Trophoblast cell (in vitro differentiated cells and primary cell): ENCODE measurements at regions not wholly inside any gene's neighbourhood (a gene's known extent, or its start where the extent isn't known, plus 50 kb on each side); places are given as distances from the start of the nearest gene placed in this dataset.

ENCODE experiments used
- DNase-seq, 2 donors: peaks; one replicate each; pipeline ENCODE4 v3.0.0-alpha.2; 2016
- H2AFZ ChIP-seq: 2 replicates; pipeline ENCODE4 v1.6.1; 2013; ENCODE audit warnings: low read length, moderate library complexity, mild to moderate bottlenecking; ENCODE audit not compliant: insufficient read depth, poor library complexity
- H2AK5ac ChIP-seq: 2 replicates; pipeline ENCODE4 v1.6.1; 2013; ENCODE audit warnings: mild to moderate bottlenecking, low read length
- H2BK120ac ChIP-seq: 2 replicates; pipeline ENCODE4 v1.6.1; 2013; ENCODE audit warnings: low read length, mild to moderate bottlenecking, moderate library complexity; ENCODE audit not compliant: insufficient read depth, poor library complexity
- H2BK12ac ChIP-seq: 2 replicates; pipeline ENCODE4 v1.6.1; 2013; ENCODE audit warnings: mild to moderate bottlenecking, low read length, moderate library complexity
- H2BK5ac ChIP-seq: 2 replicates; pipeline ENCODE4 v1.6.1; 2013; ENCODE audit warnings: low read length, low read depth, moderate library complexity, mild to moderate bottlenecking; ENCODE audit not compliant: poor library complexity
- H3K14ac ChIP-seq: 2 replicates; pipeline ENCODE4 v1.6.1; 2013; ENCODE audit warnings: mild to moderate bottlenecking, low read length
- H3K18ac ChIP-seq: 2 replicates; pipeline ENCODE4 v1.6.1; 2013; ENCODE audit warnings: mild to moderate bottlenecking, low read length
- H3K23ac ChIP-seq: 2 replicates; pipeline ENCODE4 v1.6.1; 2013; ENCODE audit warnings: low read length
- H3K27ac ChIP-seq: 2 replicates; pipeline ENCODE4 v1.5.1; 2013; ENCODE audit warnings: low read depth, mild to moderate bottlenecking, inconsistent platforms, low read length, moderate library complexity
- H3K27me3 ChIP-seq: 2 replicates; pipeline ENCODE4 v1.6.1; 2013; ENCODE audit warnings: inconsistent platforms, mild to moderate bottlenecking, low read length, moderate library complexity; ENCODE audit not compliant: insufficient read depth
- H3K36me3 ChIP-seq, 2 experiments: 1 replicate in 1 of 2; 2 replicates in 1 of 2; pipeline ENCODE4 v1.6.1; 2013; ENCODE audit warnings: low read length in 2 of 2, mild to moderate bottlenecking in 2 of 2, moderate library complexity in 1 of 2; ENCODE audit not compliant: insufficient read depth in 2 of 2, control insufficient read depth in 1 of 2
- H3K4ac ChIP-seq: 2 replicates; pipeline ENCODE4 v1.6.1; 2013; ENCODE audit warnings: low read depth, mild to moderate bottlenecking, low read length, moderate library complexity
- H3K4me1 ChIP-seq, 2 experiments: 1 replicate in 1 of 2; 2 replicates in 1 of 2; pipeline ENCODE4 v1.6.1; 2013; ENCODE audit warnings: low read length in 2 of 2, mild to moderate bottlenecking in 2 of 2, moderate library complexity in 1 of 2; ENCODE audit not compliant: insufficient read depth in 2 of 2, control insufficient read depth in 1 of 2
- H3K4me2 ChIP-seq: 2 replicates; pipeline ENCODE4 v1.6.1; 2013; ENCODE audit warnings: inconsistent platforms, mild to moderate bottlenecking, low read length, moderate library complexity
- H3K4me3 ChIP-seq: 2 replicates; pipeline ENCODE4 v1.5.1; 2013; ENCODE audit warnings: mild to moderate bottlenecking, low read depth, low read length, inconsistent platforms
- H3K79me1 ChIP-seq: one replicate; pipeline ENCODE4 v1.6.1; 2013; ENCODE audit warnings: low read length
- H3K79me2 ChIP-seq: 2 replicates; pipeline ENCODE4 v1.6.1; 2013; ENCODE audit warnings: low read length, mild to moderate bottlenecking; ENCODE audit not compliant: control insufficient read depth, insufficient read depth, poor library complexity
- H3K9ac ChIP-seq: 2 replicates; pipeline ENCODE4 v1.6.1; 2013; ENCODE audit warnings: mild to moderate bottlenecking, low read length
- H3K9me3 ChIP-seq: 2 replicates; pipeline ENCODE4 v1.6.1; 2013; ENCODE audit warnings: low read depth, mild to moderate bottlenecking, control low read depth, inconsistent platforms, low read length; ENCODE audit not compliant: insufficient read depth
- H4K12ac ChIP-seq: 2 replicates; pipeline ENCODE4 v1.6.1; 2013; ENCODE audit warnings: low read depth, mild to moderate bottlenecking, low read length, moderate library complexity
- H4K8ac ChIP-seq: 2 replicates; pipeline ENCODE4 v1.6.1; 2013; ENCODE audit warnings: low read depth, mild to moderate bottlenecking, low read length, moderate library complexity
- H4K91ac ChIP-seq: one replicate; pipeline ENCODE4 v1.6.1; 2013; ENCODE audit warnings: low read depth, mild to moderate bottlenecking, low read length, moderate library complexity
- WGBS: extraction: QIAGEN DNeasy Blood & Tissue Kit; methylation state at CpG from one replicate; pipeline ENCODE4 v1.1.7; 2013; ENCODE audit warnings: missing lambda C conversion rate; ENCODE audit not compliant: insufficient read length, insufficient coverage; ENCODE audit errors: extremely low coverage; 5-methylcytosine and 5-hydroxymethylcytosine counted together

GRCh38 chr11:15370495-15371147, 255.9 kb downstream of the INSC start:
- Histone ChIP-seq H3K27ac (no peak overlapping the region), H4K12ac (no peak overlapping the region), H3K4me1 (no peaks in the 10 kb centered on the region), H3K9me3 (no peaks in the 10 kb centered on the region), H2BK12ac (no peak overlapping the region), H2BK120ac (no peak overlapping the region), H3K18ac (no peak overlapping the region), H2AK5ac (no peak overlapping the region), H3K23ac (no peak overlapping the region), H3K4me3 (no peak overlapping the region), H3K27me3 (no peaks in the 10 kb centered on the region), H3K4ac (no peak overlapping the region), H3K79me2 (no peaks in the 10 kb centered on the region), H4K91ac (no peak overlapping the region), H2AFZ (no peak overlapping the region), H3K14ac (no peak overlapping the region), H3K36me3 (no peaks in the 10 kb centered on the region), H2BK5ac (no peak overlapping the region), H3K4me2 (no peak overlapping the region), H4K8ac (no peak overlapping the region), H3K79me1 (no peaks in the 10 kb centered on the region), H3K9ac (no peak overlapping the region)
- WGBS, result no CpG with 5 or more reads among the region's 5 CpGs
- no peak for DNase-seq

DNA sequence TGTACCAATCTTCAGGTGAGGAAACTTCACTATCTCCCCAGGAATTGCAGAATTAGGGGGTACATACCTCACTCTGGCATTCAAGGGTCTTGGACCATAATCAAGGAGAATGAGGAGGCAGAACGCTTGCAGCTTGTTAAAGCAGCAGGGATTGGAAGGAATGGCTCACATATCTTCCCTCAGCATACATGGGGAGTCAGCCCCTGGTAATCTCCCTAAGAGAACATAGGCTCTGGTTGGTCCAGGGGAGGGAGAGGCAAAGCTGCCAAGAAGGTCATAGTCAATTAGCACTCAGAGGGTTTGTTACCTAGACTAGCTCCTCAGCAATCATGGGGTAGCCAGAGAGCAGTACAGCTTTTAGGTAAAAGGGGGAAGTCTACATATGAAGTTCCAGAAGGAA, 256.8 kb downstream of the INSC start:
- H2AFZ ChIP-seq, result no peak overlapping the region
- H3K79me1 ChIP-seq, result no peaks in the 10 kb centered on the region
- no peaks in the 10 kb centered on the region for H3K27me3 ChIP-seq
- DNase-seq, result no peak
- no peak overlapping the region for H3K18ac ChIP-seq
- no peak overlapping the region for H3K4ac ChIP-seq
- no peak overlapping the region for H3K23ac ChIP-seq
- H2BK12ac ChIP-seq, result no peak overlapping the region
- no peak overlapping the region for H2AK5ac ChIP-seq
- H4K91ac ChIP-seq, result no peak overlapping the region
- H2BK5ac ChIP-seq, result no peak overlapping the region
- H3K36me3 ChIP-seq, result no peaks in the 10 kb centered on the region
- no peaks in the 10 kb centered on the region for H3K9me3 ChIP-seq
- H3K4me2 ChIP-seq, result no peak overlapping the region
- no peak overlapping the region for H2BK120ac ChIP-seq
- H4K8ac ChIP-seq, result no peak overlapping the region
- H3K4me1 ChIP-seq, result no peaks in the 10 kb centered on the region
- no peak overlapping the region for H3K9ac ChIP-seq
- H3K4me3 ChIP-seq, result no peak overlapping the region
- no peak overlapping the region for H4K12ac ChIP-seq
- WGBS, result no CpG with 5 or more reads among the region's 1 CpG
- no peaks in the 10 kb centered on the region for H3K79me2 ChIP-seq
- H3K14ac ChIP-seq, result no peak overlapping the region
- no peak overlapping the region for H3K27ac ChIP-seq

DNA sequence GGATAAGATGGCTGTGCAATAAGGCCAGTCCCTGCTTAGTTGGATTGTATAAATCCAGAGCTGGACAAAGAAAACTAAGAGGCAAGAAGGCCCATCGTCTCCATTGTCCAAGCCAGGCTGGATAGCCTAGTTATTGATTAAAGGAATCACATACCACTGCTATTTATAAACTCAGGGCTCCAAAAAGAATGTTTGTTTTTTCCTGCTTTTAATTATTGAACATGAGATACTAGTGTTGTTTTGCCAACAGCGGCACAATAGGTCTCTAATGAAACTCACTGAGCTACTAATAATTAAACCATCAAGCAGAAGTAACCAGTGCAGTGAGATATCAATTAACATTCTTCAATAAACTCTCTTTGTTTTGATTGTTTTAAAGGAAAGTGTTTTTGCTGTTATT, 259.7 kb downstream of the INSC start:
- H3K27me3 ChIP-seq, result no peaks in the 10 kb centered on the region

GRCh38 chr11:15378941-15379340, 264.2 kb downstream of the INSC start:
- Histone ChIP-seq H4K12ac (no peak overlapping the region), H2BK120ac (no peak overlapping the region), H3K27me3 (no peaks in the 10 kb centered on the region), H3K14ac (no peak overlapping the region), H3K18ac (no peak overlapping the region), H3K4me1 (no peaks in the 10 kb centered on the region), H3K23ac (no peak overlapping the region), H2AK5ac (no peak overlapping the region), H3K4ac (no peak overlapping the region), H3K79me2 (no peaks in the 10 kb centered on the region), H4K91ac (no peak overlapping the region), H3K9me3 (peaks cover 8% of the 10 kb centered on the region), H3K9ac (no peak overlapping the region), H2BK12ac (no peak overlapping the region), H3K27ac (no peak overlapping the region), H2BK5ac (no peak overlapping the region), H3K4me3 (no peak overlapping the region), H4K8ac (no peak overlapping the region), H3K79me1 (no peaks in the 10 kb centered on the region), H2AFZ (no peak overlapping the region), H3K36me3 (no peaks in the 10 kb centered on the region), H3K4me2 (no peak overlapping the region)
- no peak for DNase-seq
- WGBS, result no CpG with 5 or more reads among the region's 2 CpGs

More for the DNA sequence above, 259.7 kb downstream of the INSC start:
- DNase-seq, result no peak
- Histone ChIP-seq H3K14ac (no peak overlapping the region), H3K79me1 (no peaks in the 10 kb centered on the region), H4K91ac (no peak overlapping the region), H3K9me3 (peaks cover 8% of the 10 kb centered on the region), H3K4ac (no peak overlapping the region), H2BK12ac (no peak overlapping the region), H3K79me2 (no peaks in the 10 kb centered on the region), H2BK5ac (no peak overlapping the region), H2AK5ac (no peak overlapping the region), H3K4me2 (no peak overlapping the region), H4K12ac (no peak overlapping the region), H3K9ac (no peak overlapping the region), H3K18ac (no peak overlapping the region), H2BK120ac (no peak overlapping the region), H3K4me3 (no peak overlapping the region), H3K36me3 (no peaks in the 10 kb centered on the region), H3K23ac (no peak overlapping the region), H2AFZ (no peak overlapping the region), H3K4me1 (no peaks in the 10 kb centered on the region), H3K27ac (no peak overlapping the region), H4K8ac (no peak overlapping the region)
- WGBS, result no CpG with 5 or more reads among the region's 2 CpGs
